Testis (tissue), 2 donors: ENCODE measurements at regions not wholly inside any gene's neighbourhood (a gene's known extent, or its start where the extent isn't known, plus 50 kb on each side); places are given as distances from the start of the nearest gene placed in this dataset.

Source experiments
- CTCF ChIP-seq, 3 experiments: fragments of 450-650 bp in 2 of 3; fragments of 200-600 bp in 1 of 3; sonication (generic) in 1 of 3; IDR thresholded peaks; one replicate each; pipeline ENCODE4 v1.5.1; 2016 to 2019; ENCODE audit warnings: antibody characterized with exemption in 3 of 3, mild to moderate bottlenecking in 2 of 3, moderate library complexity in 1 of 3
- POLR2A ChIP-seq: fragments of 450-650 bp; IDR thresholded peaks from one replicate; pipeline ENCODE4 v1.6.1; 2017; ENCODE audit warnings: antibody characterized with exemption, mild to moderate bottlenecking, moderate library complexity

- TF ChIP-seq CTCF (IDR thresholded peaks at IDR 0.05), result no peak
- TF ChIP-seq POLR2A, result no peak
Observed at GRCh38 chr12:97753332-97753731, 290.7 kb downstream of the RMST start.
